ENCODE measurements at regions not wholly inside any gene's neighbourhood (a gene's known extent, or its start where the extent isn't known, plus 50 kb on each side); places are given as distances from the start of the nearest gene placed in this dataset.

- DNase-seq (ENCODE audit: low spot score), result no peak
Measured at GRCh38 chr17:11081342-11081741, 159.7 kb upstream of the SHISA6 start.

- no peak for DNase-seq (ENCODE audit: low spot score)
Measured at GRCh38 chr17:11077673-11078072, 163.3 kb upstream of the SHISA6 start.

GRCh38 chr17:11074451-11074850 is 166.6 kb upstream of the SHISA6 start:
- DNase-seq (ENCODE audit: low spot score), result no peak

- no peak for DNase-seq (ENCODE audit: low spot score)
Measured at GRCh38 chr17:11056926-11057325, 184.1 kb upstream of the SHISA6 start.

GRCh38 chr17:11053846-11054245 is 187.2 kb upstream of the SHISA6 start:
- DNase-seq (ENCODE audit: low spot score), result no peak

- no peak for DNase-seq (ENCODE audit: low spot score)
Measured at GRCh38 chr17:11049539-11049938, 191.5 kb upstream of the SHISA6 start.

- no peak for DNase-seq (ENCODE audit: low spot score)
Measured at GRCh38 chr17:11047228-11047627, 193.8 kb upstream of the SHISA6 start.

- DNase-seq (ENCODE audit: low spot score), result no peak
Measured at GRCh38 chr17:11039342-11039741, 201.5 kb upstream of the PIRT start.

GRCh38 chr17:11035681-11036080 is 197.8 kb upstream of the PIRT start:
- no peak for DNase-seq (ENCODE audit: low spot score)

- DNase-seq (ENCODE audit: low spot score), result no peak
Measured at GRCh38 chr17:11031787-11032186, 193.9 kb upstream of the PIRT start.

- DNase-seq (ENCODE audit: low spot score), result no peak
Measured at GRCh38 chr17:11029791-11030190, 191.9 kb upstream of the PIRT start.

GRCh38 chr17:11028349-11028748 is 190.5 kb upstream of the PIRT start:
- no peak for DNase-seq (ENCODE audit: low spot score)

- DNase-seq (ENCODE audit: low spot score), result no peak
Measured at GRCh38 chr17:11026903-11027302, 189.0 kb upstream of the PIRT start.

- no peak for DNase-seq (ENCODE audit: low spot score)
Measured at GRCh38 chr17:11023639-11024479, 186.0 kb upstream of the PIRT start.

- DNase-seq (ENCODE audit: low spot score), result no peak
Measured at GRCh38 chr17:11006530-11006929, 168.6 kb upstream of the PIRT start.

GRCh38 chr17:11005940-11006339 is 168.1 kb upstream of the PIRT start:
- no peak for DNase-seq (ENCODE audit: low spot score)

- no peak for DNase-seq (ENCODE audit: low spot score)
Measured at GRCh38 chr17:11002417-11002816, 164.5 kb upstream of the PIRT start.

- DNase-seq (ENCODE audit: low spot score), result no peak
Measured at GRCh38 chr17:11001651-11002050, 163.8 kb upstream of the PIRT start.

GRCh38 chr17:10999484-10999883 is 161.6 kb upstream of the PIRT start:
- DNase-seq (ENCODE audit: low spot score), result no peak

- DNase-seq (ENCODE audit: low spot score), result no peak
Measured at GRCh38 chr17:10993126-10993525, 155.2 kb upstream of the PIRT start.

- DNase-seq (ENCODE audit: low spot score), result no peak
Measured at GRCh38 chr17:10992106-10992880, 154.4 kb upstream of the PIRT start.

- DNase-seq (ENCODE audit: low spot score), result no peak
Measured at GRCh38 chr17:10987786-10988185, 149.9 kb upstream of the PIRT start.

- no peak for DNase-seq (ENCODE audit: low spot score)
Measured at GRCh38 chr17:10984220-10984619, 146.3 kb upstream of the PIRT start.

Measured in AG08396 (cell line).